Sigmoid colon (tissue), 4 donors: ENCODE measurements at regions not wholly inside any gene's neighbourhood (a gene's known extent, or its start where the extent isn't known, plus 50 kb on each side); places are given as distances from the start of the nearest gene placed in this dataset.

Experiments used
- EP300 ChIP-seq, 4 donors: sonication (generic); formaldehyde crosslinking; IDR thresholded peaks; one replicate each; pipeline ENCODE4 v1.6.1; 2017; ENCODE audit warnings: antibody characterized with exemption in 4 of 4
- POLR2A ChIP-seq, 2 donors: fragments of 450-650 bp; IDR thresholded peaks; one replicate each; pipeline ENCODE4 v1.6.1; 2016; ENCODE audit warnings: antibody characterized with exemption in 2 of 2, mild to moderate bottlenecking in 2 of 2, moderate library complexity in 2 of 2
- TF ChIP-seq, protein P1 (sequence below), 4 experiments: fragments of 450-650 bp in 3 of 4; fragments of 200-600 bp in 1 of 4; IDR thresholded peaks; one replicate each; pipeline ENCODE4 v1.5.1; 2016 to 2019; ENCODE audit warnings: antibody characterized with exemption in 4 of 4, mild to moderate bottlenecking in 3 of 4, moderate library complexity in 2 of 4

- no peak for TF ChIP-seq POLR2A (IDR thresholded peaks at IDR 0.05)
- TF ChIP-seq, protein P1, sequence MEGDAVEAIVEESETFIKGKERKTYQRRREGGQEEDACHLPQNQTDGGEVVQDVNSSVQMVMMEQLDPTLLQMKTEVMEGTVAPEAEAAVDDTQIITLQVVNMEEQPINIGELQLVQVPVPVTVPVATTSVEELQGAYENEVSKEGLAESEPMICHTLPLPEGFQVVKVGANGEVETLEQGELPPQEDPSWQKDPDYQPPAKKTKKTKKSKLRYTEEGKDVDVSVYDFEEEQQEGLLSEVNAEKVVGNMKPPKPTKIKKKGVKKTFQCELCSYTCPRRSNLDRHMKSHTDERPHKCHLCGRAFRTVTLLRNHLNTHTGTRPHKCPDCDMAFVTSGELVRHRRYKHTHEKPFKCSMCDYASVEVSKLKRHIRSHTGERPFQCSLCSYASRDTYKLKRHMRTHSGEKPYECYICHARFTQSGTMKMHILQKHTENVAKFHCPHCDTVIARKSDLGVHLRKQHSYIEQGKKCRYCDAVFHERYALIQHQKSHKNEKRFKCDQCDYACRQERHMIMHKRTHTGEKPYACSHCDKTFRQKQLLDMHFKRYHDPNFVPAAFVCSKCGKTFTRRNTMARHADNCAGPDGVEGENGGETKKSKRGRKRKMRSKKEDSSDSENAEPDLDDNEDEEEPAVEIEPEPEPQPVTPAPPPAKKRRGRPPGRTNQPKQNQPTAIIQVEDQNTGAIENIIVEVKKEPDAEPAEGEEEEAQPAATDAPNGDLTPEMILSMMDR (IDR thresholded peaks at IDR 0.05), result no peak
- no peak for TF ChIP-seq EP300 (IDR thresholded peaks at IDR 0.05)
Observed at GRCh38 chr12:97764700-97765099, 302.1 kb downstream of the RMST start.
